ENCODE measurements at regions not wholly inside any gene's neighbourhood (a gene's known extent, or its start where the extent isn't known, plus 50 kb on each side); places are given as distances from the start of the nearest gene placed in this dataset.

GRCh38 chr3:24673596-24673995 lies 178.9 kb upstream of the THRB start (continued):
- TF ChIP-seq CHD7 (IDR thresholded peaks at IDR 0.05; ENCODE audit: insufficient replicate concordance, low read length) (no peak), NANOG (IDR thresholded peaks at IDR 0.05; ENCODE audit: insufficient read depth, low read depth, low read length, poor library complexity, severe bottlenecking) (no peak), CHD1 (IDR thresholded peaks at IDR 0.05; ENCODE audit: low read depth, low read length) (no peak), POLR2AphosphoS5 (IDR thresholded peaks at IDR 0.05; ENCODE audit: low read depth, low read length) (no peak), RBBP5 (IDR thresholded peaks at IDR 0.05; ENCODE audit: borderline replicate concordance, low read depth, low read length) (no peak), CTCF (IDR thresholded peaks at IDR 0.05; ENCODE audit: control extremely low read depth in 1 of 3, insufficient read depth in 1 of 3, low read depth in 1 of 3, low read length in 3 of 3) (no peak), YY1 (IDR thresholded peaks at IDR 0.05; ENCODE audit: low read depth, low read length) (no peak), JUN (IDR thresholded peaks at IDR 0.05; ENCODE audit: low read depth, low read length) (no peak), HDAC6 (IDR thresholded peaks at IDR 0.05; ENCODE audit: low read depth, low read length) (no peak)

Data from H1 (cell line).